Activated T-helper 1 cell treated with anti-CD3 and anti-CD28 coated beads, Interleukin-2, amount 50 U/mL, for 16 hours (primary cell): ENCODE measurements at regions not wholly inside any gene's neighbourhood (a gene's known extent, or its start where the extent isn't known, plus 50 kb on each side); places are given as distances from the start of the nearest gene placed in this dataset.
"Not testable (repeated sequence)": the region's sequence is repeated elsewhere in the genome, so short reads cannot be mapped to it uniquely, and the experiment has no call there.

Experiments used
- DNase-seq, 2 donors: peaks; one replicate each; pipeline ENCODE4 v3.0.0-alpha.2; 2020; ENCODE audit warnings: low read depth in 1 of 2, low spot score in 1 of 2

- not testable (repeated sequence) for DNase-seq
These were observed 51.7 kb upstream of the PAXBP1 start for GRCh38 chr21:32823296-32823695.

GRCh38 chr21:32824950-32825349 lies 53.4 kb upstream of the PAXBP1 start:
- no peak for DNase-seq

GRCh38 chr21:32826329-32827167 lies 55.0 kb upstream of the PAXBP1 start:
- DNase-seq = no peak

GRCh38 chr21:32828908-32829307 lies 57.4 kb upstream of the PAXBP1 start:
- DNase-seq = no peak

GRCh38 chr21:32829504-32829903 lies 57.9 kb upstream of the PAXBP1 start:
- no peak for DNase-seq

GRCh38 chr21:32831779-32832178 lies 60.2 kb upstream of the PAXBP1 start:
- DNase-seq = not testable (repeated sequence)

GRCh38 chr21:32834211-32834915 lies 62.8 kb upstream of the PAXBP1 start:
- no peak for DNase-seq

GRCh38 chr21:32834916-32835235 lies 63.3 kb upstream of the PAXBP1 start:
- no peak for DNase-seq

- no peak for DNase-seq
These were observed 70.6 kb upstream of the PAXBP1 start for GRCh38 chr21:32842146-32842545.

- no peak for DNase-seq
These were observed 72.0 kb upstream of the PAXBP1 start for GRCh38 chr21:32843561-32843960.

- no peak for DNase-seq
These were observed 72.5 kb upstream of the PAXBP1 start for GRCh38 chr21:32844076-32844475.

- no peak for DNase-seq
These were observed 73.3 kb upstream of the PAXBP1 start for GRCh38 chr21:32844653-32845436.

GRCh38 chr21:32858628-32859027 lies 87.1 kb upstream of the PAXBP1 start:
- no peak for DNase-seq

GRCh38 chr21:32860399-32860798 lies 88.8 kb upstream of the PAXBP1 start:
- no peak for DNase-seq

GRCh38 chr21:32861866-32862265 lies 90.3 kb upstream of the PAXBP1 start:
- no peak for DNase-seq

GRCh38 chr21:32867597-32867996 lies 96.0 kb upstream of the PAXBP1 start:
- no peak for DNase-seq

GRCh38 chr21:32868631-32869454 lies 97.3 kb upstream of the PAXBP1 start:
- no peak for DNase-seq

- DNase-seq = no peak
These were observed 97.9 kb upstream of the PAXBP1 start for GRCh38 chr21:32869459-32869858.

GRCh38 chr21:32876426-32876825 lies 104.9 kb upstream of the PAXBP1 start:
- no peak for DNase-seq

- DNase-seq = not testable (repeated sequence)
These were observed 106.3 kb upstream of the PAXBP1 start for GRCh38 chr21:32877888-32878287.

- DNase-seq = no peak
These were observed 107.1 kb upstream of the PAXBP1 start for GRCh38 chr21:32878661-32879060.
